ENCODE measurements at regions not wholly inside any gene's neighbourhood (a gene's known extent, or its start where the extent isn't known, plus 50 kb on each side); places are given as distances from the start of the nearest gene placed in this dataset.
"Not testable (repeated sequence)": the region's sequence is repeated elsewhere in the genome, so short reads cannot be mapped to it uniquely, and the experiment has no call there.

- peak; percentile 33 for DNase-seq (ENCODE audit: low spot score)
Measured at GRCh38 chr13:62119739-62120700, 704.4 kb upstream of the PCDH20 start.

GRCh38 chr13:62115831-62116230 lies 700.2 kb upstream of the PCDH20 start:
- no peak for DNase-seq (ENCODE audit: low spot score)

- DNase-seq (ENCODE audit: low spot score): no peak
Measured at GRCh38 chr13:62113179-62113578, 697.5 kb upstream of the PCDH20 start.

- no peak for DNase-seq (ENCODE audit: low spot score)
Measured at GRCh38 chr13:62110079-62110478, 694.4 kb upstream of the PCDH20 start.

- not testable (repeated sequence) for DNase-seq (ENCODE audit: low spot score)
Measured at GRCh38 chr13:62104136-62104535, 688.5 kb upstream of the PCDH20 start.

DNA sequence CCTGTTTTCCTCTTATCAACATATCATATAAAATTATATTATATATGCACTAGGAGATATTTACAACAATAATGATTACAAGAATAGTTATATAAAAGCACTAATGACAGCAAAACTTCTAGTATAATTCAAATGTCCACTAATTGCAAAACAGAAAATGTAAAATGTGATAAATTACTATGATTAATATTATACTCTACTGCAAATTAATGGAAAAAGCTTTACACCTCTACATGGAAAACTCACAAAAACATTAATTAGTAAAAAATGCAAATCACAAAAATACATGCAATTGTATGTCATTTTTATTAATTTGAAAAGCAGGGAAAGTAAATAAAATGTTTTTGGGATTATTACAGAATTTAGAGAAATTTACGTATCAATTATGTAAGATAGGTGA lies 681.0 kb upstream of the PCDH20 start:
- DNase-seq (ENCODE audit: low spot score): no peak

- DNase-seq (ENCODE audit: low spot score): no peak
Measured at GRCh38 chr13:62094932-62095331, 679.3 kb upstream of the PCDH20 start.

GRCh38 chr13:62093984-62094780 lies 678.5 kb upstream of the PCDH20 start:
- no peak for DNase-seq (ENCODE audit: low spot score)

GRCh38 chr13:62092949-62093348 lies 677.3 kb upstream of the PCDH20 start:
- no peak for DNase-seq (ENCODE audit: low spot score)

DNA sequence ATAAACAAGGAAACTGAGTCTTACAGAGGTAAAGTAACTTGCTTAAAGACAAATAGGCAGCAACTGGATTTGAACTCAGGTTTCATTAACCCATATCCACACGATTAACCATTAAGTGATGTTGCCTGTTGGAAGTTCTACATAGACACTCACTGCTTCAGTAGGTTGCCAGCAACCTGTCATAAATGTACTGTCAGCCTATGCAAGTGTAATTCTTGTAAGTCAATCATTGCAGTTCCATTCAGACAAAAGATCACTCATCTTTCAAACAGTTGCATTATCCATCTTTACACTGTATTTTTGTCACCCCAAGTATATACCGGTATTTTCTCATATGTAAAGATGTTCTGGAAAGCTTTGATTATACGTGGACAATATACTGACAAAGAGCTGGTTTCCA lies 676.9 kb upstream of the PCDH20 start:
- no peak for DNase-seq (ENCODE audit: low spot score)

- no peak for DNase-seq (ENCODE audit: low spot score)
Measured at GRCh38 chr13:62088165-62088564, 672.5 kb upstream of the PCDH20 start.

DNA sequence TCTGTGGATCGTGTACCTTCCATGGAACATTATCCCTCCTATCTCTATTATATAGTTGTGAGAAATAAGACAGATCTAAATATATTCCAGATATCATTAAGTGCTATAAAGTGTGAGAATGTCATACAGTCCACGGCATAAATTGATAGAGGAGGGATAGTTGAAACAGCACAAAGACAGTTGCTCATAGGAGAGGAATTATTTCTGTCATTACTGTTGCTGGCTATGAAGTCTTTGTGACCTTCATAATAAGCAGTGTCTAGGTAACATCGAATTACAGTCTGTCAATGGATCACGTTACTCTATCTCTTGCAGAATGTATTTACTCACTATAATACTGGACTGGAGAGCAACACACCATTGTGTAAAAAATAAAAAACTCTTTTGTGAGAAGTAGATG lies 671.5 kb upstream of the PCDH20 start:
- no peak for DNase-seq (ENCODE audit: low spot score)

- DNase-seq (ENCODE audit: low spot score): peak; percentile 37
Measured at GRCh38 chr13:62085337-62086229, 669.9 kb upstream of the PCDH20 start.

GRCh38 chr13:62084728-62085127 lies 669.1 kb upstream of the PCDH20 start:
- DNase-seq (ENCODE audit: low spot score): no peak

GRCh38 chr13:62067821-62068220 lies 652.2 kb upstream of the PCDH20 start:
- no peak for DNase-seq (ENCODE audit: low spot score)

- no peak for DNase-seq (ENCODE audit: low spot score)
Measured at GRCh38 chr13:62065016-62065415, 649.4 kb upstream of the PCDH20 start.

GRCh38 chr13:62061751-62062150 lies 646.1 kb upstream of the PCDH20 start:
- DNase-seq (ENCODE audit: low spot score): no peak

GRCh38 chr13:62060570-62060969 lies 644.9 kb upstream of the PCDH20 start:
- DNase-seq (ENCODE audit: low spot score): no peak

DNA sequence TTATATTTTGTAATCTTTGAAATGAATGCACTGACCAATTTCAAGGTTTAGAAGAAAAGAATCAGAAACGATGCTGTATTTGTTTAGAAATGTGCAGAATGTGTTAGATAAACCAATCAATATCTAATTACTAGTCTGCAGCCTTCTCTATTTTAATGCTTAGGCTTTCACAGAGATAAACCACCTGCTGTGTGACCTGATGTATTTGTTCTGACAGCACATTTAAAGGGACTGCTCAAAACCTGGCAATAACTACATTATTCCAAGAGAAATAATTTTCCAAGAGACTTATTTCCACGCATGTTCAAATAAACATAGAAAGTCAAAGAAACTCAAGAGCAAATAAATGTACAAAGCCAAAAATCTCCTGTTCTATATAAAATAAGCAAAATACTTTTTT lies 641.6 kb upstream of the PCDH20 start:
- no peak for DNase-seq (ENCODE audit: low spot score)

DNA sequence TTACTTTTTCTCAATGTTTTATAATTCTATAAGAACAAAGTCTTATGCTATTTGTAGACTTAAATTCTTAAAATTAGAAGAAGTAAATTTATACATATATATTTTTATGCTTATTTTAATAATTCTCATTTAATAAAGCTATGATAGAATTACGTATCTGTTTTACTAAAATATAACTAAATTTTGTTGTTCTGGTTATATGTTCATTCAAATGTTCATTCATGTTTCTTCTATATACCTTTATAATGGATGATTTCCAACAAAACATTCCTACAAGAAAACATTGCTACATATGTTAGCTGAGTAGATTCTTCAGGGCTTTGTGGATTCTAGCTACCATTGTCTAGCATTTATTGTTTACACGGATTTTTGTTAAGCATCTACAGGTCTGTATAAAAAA lies 634.3 kb upstream of the PCDH20 start:
- DNase-seq (ENCODE audit: low spot score): no peak

- no peak for DNase-seq (ENCODE audit: low spot score)
Measured at GRCh38 chr13:62046512-62046911, 630.9 kb upstream of the PCDH20 start.

- DNase-seq (ENCODE audit: low spot score): no peak
Measured at GRCh38 chr13:62043600-62043999, 628.0 kb upstream of the PCDH20 start.
